Breast epithelium (tissue), 4 donors: ENCODE measurements at regions not wholly inside any gene's neighbourhood (a gene's known extent, or its start where the extent isn't known, plus 50 kb on each side); places are given as distances from the start of the nearest gene placed in this dataset.
"Not testable (repeated sequence)": the region's sequence is repeated elsewhere in the genome, so short reads cannot be mapped to it uniquely, and the experiment has no call there.

Experiments
- DNase-seq, 2 donors: peaks; one replicate each; pipeline ENCODE4 v3.0.0-alpha.2; 2019; ENCODE audit warnings: low spot score in 2 of 2
- H3K27ac ChIP-seq, 2 donors: fragments of 200-600 bp; sonication (generic) in 1 of 2; one replicate each; pipeline ENCODE4 v1.5.1; 2016 to 2019; ENCODE audit warnings: mild to moderate bottlenecking in 1 of 2
- H3K27me3 ChIP-seq, 2 donors: fragments of 200-600 bp; sonication (generic) in 1 of 2; one replicate each; pipeline versions ENCODE4 v1.5.1 to v1.6.0; 2017 to 2019; ENCODE audit warnings: control low read depth in 1 of 2, mild to moderate bottlenecking in 1 of 2
- H3K36me3 ChIP-seq: fragments of 200-600 bp; one replicate; pipeline ENCODE4 v1.5.1; 2019
- H3K4me1 ChIP-seq, 2 donors: fragments of 200-600 bp; sonication (generic); one replicate each; pipeline ENCODE4 v1.5.1; 2016 to 2019; ENCODE audit warnings: control low read depth in 1 of 2
- H3K4me3 ChIP-seq, 3 donors: fragments of 200-600 bp; sonication (generic); 1 replicate in 2 of 3; 2 replicates in 1 of 3; pipeline ENCODE4 v1.5.1; 2016 to 2019; ENCODE audit warnings: mild to moderate bottlenecking in 3 of 3, moderate library complexity in 2 of 3
- H3K9me3 ChIP-seq, 2 donors: fragments of 200-600 bp; sonication (generic) in 1 of 2; one replicate each; pipeline ENCODE4 v1.5.1; 2016 to 2019; ENCODE audit warnings: control low read depth in 1 of 2
- CTCF ChIP-seq, 3 donors: fragments of 450-650 bp; IDR thresholded peaks; one replicate each; pipeline ENCODE4 v1.5.1; 2016 to 2017; ENCODE audit warnings: antibody characterized with exemption in 3 of 3, mild to moderate bottlenecking in 3 of 3, moderate library complexity in 3 of 3
- POLR2A ChIP-seq: fragments of 450-650 bp; IDR thresholded peaks from one replicate; pipeline ENCODE4 v1.6.1; 2016; ENCODE audit warnings: antibody characterized with exemption, mild to moderate bottlenecking, moderate library complexity
- POLR2AphosphoS5 ChIP-seq, 3 donors: sonication (generic); formaldehyde crosslinking; IDR thresholded peaks; one replicate each; pipeline ENCODE4 v1.6.1; 2017; ENCODE audit warnings: antibody characterized with exemption in 3 of 3
- intact Hi-C: fragments of 100-400 bp; cut with DNase I; formaldehyde crosslinking; loops from one replicate; pipeline ENCODE4 v1.15.1; 2023; ENCODE audit warnings: low total_unique reads

- no peak overlapping the region for H3K27ac ChIP-seq
- DNase-seq: no peak
- H3K4me3 ChIP-seq: no peak overlapping the region
- no peaks in the 10 kb centered on the region for H3K27me3 ChIP-seq
- no peaks in the 10 kb centered on the region for H3K4me1 ChIP-seq
- TF ChIP-seq POLR2AphosphoS5 (IDR thresholded peaks at IDR 0.05) (no peak), POLR2A (no peak), CTCF (IDR thresholded peaks at IDR 0.05) (no peak)
- H3K36me3 ChIP-seq: no peaks in the 10 kb centered on the region
- H3K9me3 ChIP-seq: no peaks in the 10 kb centered on the region
- intact Hi-C loops: no loop called here
These were observed 191.2 kb downstream of the CWF19L2 start for GRCh38 chr11:107266455-107266854.

- no peaks in the 10 kb centered on the region for H3K4me1 ChIP-seq
- no peaks in the 10 kb centered on the region for H3K27me3 ChIP-seq
- intact Hi-C loops: no loop called here
- no peak for DNase-seq
- no peak for TF ChIP-seq POLR2A
- no peak for TF ChIP-seq CTCF (IDR thresholded peaks at IDR 0.05)
- no peak for TF ChIP-seq POLR2AphosphoS5 (IDR thresholded peaks at IDR 0.05)
- no peak overlapping the region for H3K4me3 ChIP-seq
- no peaks in the 10 kb centered on the region for H3K9me3 ChIP-seq
- no peak overlapping the region for H3K27ac ChIP-seq
- H3K36me3 ChIP-seq: no peaks in the 10 kb centered on the region
These were observed 192.0 kb downstream of the CWF19L2 start for GRCh38 chr11:107265591-107266121.

GRCh38 chr11:107263844-107264563 is 193.6 kb downstream of the CWF19L2 start:
- Histone ChIP-seq H3K4me3 (no peak overlapping the region), H3K4me1 (no peaks in the 10 kb centered on the region), H3K9me3 (no peaks in the 10 kb centered on the region), H3K27ac (no peak overlapping the region), H3K36me3 (no peaks in the 10 kb centered on the region), H3K27me3 (peaks cover 0 to 4% of the 10 kb centered on the region in 2 donors)
- no peak for DNase-seq
- intact Hi-C loops: no loop called here
- TF ChIP-seq POLR2A (no peak), POLR2AphosphoS5 (IDR thresholded peaks at IDR 0.05) (no peak), CTCF (IDR thresholded peaks at IDR 0.05) (no peak)

- no peak overlapping the region for H3K4me3 ChIP-seq
- TF ChIP-seq CTCF (IDR thresholded peaks at IDR 0.05) (no peak), POLR2AphosphoS5 (IDR thresholded peaks at IDR 0.05) (no peak), POLR2A (no peak)
- H3K27ac ChIP-seq: no peak overlapping the region
These were observed 197.8 kb downstream of the CWF19L2 start for GRCh38 chr11:107259811-107260221.

GRCh38 chr11:107257710-107258109 is 199.9 kb downstream of the CWF19L2 start:
- DNase-seq: no peak
- H3K9me3 ChIP-seq: no peaks in the 10 kb centered on the region
- no peak overlapping the region for H3K4me3 ChIP-seq
- no peaks in the 10 kb centered on the region for H3K4me1 ChIP-seq
- H3K27me3 ChIP-seq: peaks cover 0 to 4% of the 10 kb centered on the region in 2 donors
- TF ChIP-seq POLR2A: no peak
- no peak for TF ChIP-seq CTCF (IDR thresholded peaks at IDR 0.05)
- TF ChIP-seq POLR2AphosphoS5 (IDR thresholded peaks at IDR 0.05): no peak
- H3K27ac ChIP-seq: no peak overlapping the region
- intact Hi-C loops: no loop called here
- H3K36me3 ChIP-seq: no peaks in the 10 kb centered on the region

More at GRCh38 chr11:107259811-107260221, 197.8 kb downstream of the CWF19L2 start:
- H3K27me3 ChIP-seq: peaks cover 0 to 4% of the 10 kb centered on the region in 2 donors
- no peak for DNase-seq
- H3K9me3 ChIP-seq: no peaks in the 10 kb centered on the region
- H3K4me1 ChIP-seq: no peaks in the 10 kb centered on the region
- intact Hi-C loops: no loop called here
- no peaks in the 10 kb centered on the region for H3K36me3 ChIP-seq

GRCh38 chr11:107253661-107254060 is 204.0 kb downstream of the CWF19L2 start:
- DNase-seq, H3K27me3 ChIP-seq, H3K4me3 ChIP-seq, H3K9me3 ChIP-seq, H3K4me1 ChIP-seq, H3K36me3 ChIP-seq, intact Hi-C loops, H3K27ac ChIP-seq: not testable (repeated sequence)
